ENCODE measurements at regions not wholly inside any gene's neighbourhood (a gene's known extent, or its start where the extent isn't known, plus 50 kb on each side); places are given as distances from the start of the nearest gene placed in this dataset.
A peak's percentile ranks its signal among the peaks of the same experiment; 100 is the strongest.
"Not testable (repeated sequence)": the region's sequence is repeated elsewhere in the genome, so short reads cannot be mapped to it uniquely, and the experiment has no call there.

GRCh38 chr10:101280511-101280910 is 51.2 kb upstream of the LBX1 start:
- no peak for TF ChIP-seq POLR2A (IDR thresholded peaks at IDR 0.05)
- TF ChIP-seq CTCF (IDR thresholded peaks at IDR 0.05) = no peak
- TF ChIP-seq POLR2AphosphoS5 (IDR thresholded peaks at IDR 0.05) = no peak
- no peaks in the 10 kb centered on the region for H3K4me1 ChIP-seq
- intact Hi-C loops (cut with DNase I; ENCODE audit: low total_unique reads) = no loop called here
- H3K4me3 ChIP-seq = no peak overlapping the region
- DNase-seq (ENCODE audit: low spot score in 2 of 2) = no peak
- no peak overlapping the region for H3K27ac ChIP-seq
- H3K36me3 ChIP-seq = no peaks in the 10 kb centered on the region
- no peaks in the 10 kb centered on the region for H3K9me3 ChIP-seq
- peaks cover 0 to 25% of the 10 kb centered on the region in 2 donors for H3K27me3 ChIP-seq

- H3K27ac ChIP-seq; H3K4me3 ChIP-seq; intact Hi-C loops (cut with DNase I; ENCODE audit: low total_unique reads); H3K9me3 ChIP-seq; DNase-seq (ENCODE audit: low spot score in 2 of 2); H3K36me3 ChIP-seq; H3K4me1 ChIP-seq: not testable (repeated sequence)
- peaks cover 0 to 29% of the 10 kb centered on the region in 2 donors for H3K27me3 ChIP-seq
Measured at GRCh38 chr10:101280921-101281320, 51.7 kb upstream of the LBX1 start.

GRCh38 chr10:101282947-101283346 is 53.7 kb upstream of the LBX1 start:
- Histone ChIP-seq H3K4me1 (no peaks in the 10 kb centered on the region), H3K27me3 (peaks cover 0 to 47% of the 10 kb centered on the region in 2 donors), H3K36me3 (no peaks in the 10 kb centered on the region), H3K9me3 (no peaks in the 10 kb centered on the region), H3K4me3 (no peak overlapping the region), H3K27ac (no peak overlapping the region)
- no peak for TF ChIP-seq CTCF (IDR thresholded peaks at IDR 0.05)
- TF ChIP-seq POLR2A (IDR thresholded peaks at IDR 0.05) = no peak
- TF ChIP-seq POLR2AphosphoS5 (IDR thresholded peaks at IDR 0.05) = no peak
- DNase-seq (ENCODE audit: low spot score in 2 of 2) = no peak
- intact Hi-C loops (cut with DNase I; ENCODE audit: low total_unique reads) = no loop called here

GRCh38 chr10:101283762-101284100 is 54.5 kb upstream of the LBX1 start:
- DNase-seq (ENCODE audit: low spot score in 2 of 2) = no peak
- H3K4me3 ChIP-seq = peak overlapping the region in 1 of 3 donors; percentile 46
- H3K9me3 ChIP-seq = no peaks in the 10 kb centered on the region
- H3K27ac ChIP-seq = no peak overlapping the region
- intact Hi-C loops (cut with DNase I; ENCODE audit: low total_unique reads) = no loop called here
- H3K27me3 ChIP-seq = peaks cover 0 to 51% of the 10 kb centered on the region in 2 donors
- no peak for TF ChIP-seq POLR2AphosphoS5 (IDR thresholded peaks at IDR 0.05)
- no peak for TF ChIP-seq CTCF (IDR thresholded peaks at IDR 0.05)
- no peak for TF ChIP-seq POLR2A (IDR thresholded peaks at IDR 0.05)
- no peaks in the 10 kb centered on the region for H3K36me3 ChIP-seq
- H3K4me1 ChIP-seq = no peaks in the 10 kb centered on the region

- Histone ChIP-seq H3K4me1 (no peaks in the 10 kb centered on the region), H3K27me3 (peaks cover 0 to 51% of the 10 kb centered on the region in 2 donors), H3K27ac (no peak overlapping the region), H3K36me3 (no peaks in the 10 kb centered on the region), H3K4me3 (peak overlapping the region in 1 of 3 donors; percentile 46), H3K9me3 (no peaks in the 10 kb centered on the region)
- no peak for TF ChIP-seq POLR2AphosphoS5 (IDR thresholded peaks at IDR 0.05)
- TF ChIP-seq CTCF (IDR thresholded peaks at IDR 0.05) = no peak
- no peak for TF ChIP-seq POLR2A (IDR thresholded peaks at IDR 0.05)
- no peak for DNase-seq (ENCODE audit: low spot score in 2 of 2)
- intact Hi-C loops (cut with DNase I; ENCODE audit: low total_unique reads) = no loop called here
Measured at GRCh38 chr10:101284101-101284743, 55.0 kb upstream of the LBX1 start.

Data from breast epithelium (tissue), 4 donors.